ENCODE measurements at regions not wholly inside any gene's neighbourhood (a gene's known extent, or its start where the extent isn't known, plus 50 kb on each side); places are given as distances from the start of the nearest gene placed in this dataset.

DNA sequence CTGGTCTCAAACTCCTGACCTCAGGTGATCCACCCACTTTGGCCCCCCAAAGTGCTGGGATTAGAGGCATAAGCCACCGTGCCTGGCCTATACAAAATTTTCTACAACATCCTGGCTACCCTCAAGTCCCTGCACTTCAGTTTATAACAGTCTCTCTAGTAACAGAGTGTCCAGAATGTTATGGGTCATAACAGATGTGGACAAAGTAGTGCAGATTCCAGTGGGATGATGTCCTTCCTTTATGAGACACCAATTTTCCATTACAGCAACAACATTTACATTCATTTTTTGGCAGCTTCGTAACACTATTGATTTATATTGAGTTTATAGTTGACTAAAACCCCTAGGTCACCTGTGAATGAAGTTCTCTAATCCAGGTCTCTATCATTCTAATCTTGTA is 429.4 kb upstream of the PTBP2 start:
- Histone ChIP-seq H3K27me3 (ENCODE audit: control insufficient read depth in 4 of 4, insufficient read depth in 4 of 4, low read length in 3 of 4) (no peaks in the 10 kb centered on the region), H3K9me3 (ENCODE audit: control insufficient read depth in 4 of 4, low read length in 3 of 4) (no peaks in the 10 kb centered on the region), H3K9ac (ENCODE audit: low read depth in 1 of 2, low read length in 2 of 2) (no peak overlapping the region), H3K4me1 (ENCODE audit: control insufficient read depth in 4 of 4, insufficient read depth in 4 of 4, low read length in 3 of 4) (no peaks in the 10 kb centered on the region), H3K27ac (ENCODE audit: low read depth in 1 of 2, low read length in 2 of 2) (no peak overlapping the region), H3K36me3 (ENCODE audit: control insufficient read depth in 4 of 4, insufficient read depth in 3 of 4, low read depth in 1 of 4, low read length in 3 of 4) (no peaks in the 10 kb centered on the region), H3K4me3 (ENCODE audit: low read depth in 1 of 3, low read length in 3 of 3) (no peak overlapping the region)
- DNase-seq (ENCODE audit: low spot score): no peak
- TF ChIP-seq RXRA (IDR thresholded peaks at IDR 0.05) (no peak), TAF1 (conservative IDR thresholded peaks at IDR 0.05) (no peak), GABPA (IDR thresholded peaks at IDR 0.05 in 1 of 2, conservative IDR thresholded peaks at IDR 0.05 in 1 of 2) (no peak), FOXA1 (IDR thresholded peaks at IDR 0.05) (no peak)
- TF ChIP-seq, protein P1, sequence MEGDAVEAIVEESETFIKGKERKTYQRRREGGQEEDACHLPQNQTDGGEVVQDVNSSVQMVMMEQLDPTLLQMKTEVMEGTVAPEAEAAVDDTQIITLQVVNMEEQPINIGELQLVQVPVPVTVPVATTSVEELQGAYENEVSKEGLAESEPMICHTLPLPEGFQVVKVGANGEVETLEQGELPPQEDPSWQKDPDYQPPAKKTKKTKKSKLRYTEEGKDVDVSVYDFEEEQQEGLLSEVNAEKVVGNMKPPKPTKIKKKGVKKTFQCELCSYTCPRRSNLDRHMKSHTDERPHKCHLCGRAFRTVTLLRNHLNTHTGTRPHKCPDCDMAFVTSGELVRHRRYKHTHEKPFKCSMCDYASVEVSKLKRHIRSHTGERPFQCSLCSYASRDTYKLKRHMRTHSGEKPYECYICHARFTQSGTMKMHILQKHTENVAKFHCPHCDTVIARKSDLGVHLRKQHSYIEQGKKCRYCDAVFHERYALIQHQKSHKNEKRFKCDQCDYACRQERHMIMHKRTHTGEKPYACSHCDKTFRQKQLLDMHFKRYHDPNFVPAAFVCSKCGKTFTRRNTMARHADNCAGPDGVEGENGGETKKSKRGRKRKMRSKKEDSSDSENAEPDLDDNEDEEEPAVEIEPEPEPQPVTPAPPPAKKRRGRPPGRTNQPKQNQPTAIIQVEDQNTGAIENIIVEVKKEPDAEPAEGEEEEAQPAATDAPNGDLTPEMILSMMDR (IDR thresholded peaks at IDR 0.05; ENCODE audit: low read depth, low read length, missing input control): no peak
- 90% methylated on average over 2 of the region's 2 CpGs for WGBS

DNA sequence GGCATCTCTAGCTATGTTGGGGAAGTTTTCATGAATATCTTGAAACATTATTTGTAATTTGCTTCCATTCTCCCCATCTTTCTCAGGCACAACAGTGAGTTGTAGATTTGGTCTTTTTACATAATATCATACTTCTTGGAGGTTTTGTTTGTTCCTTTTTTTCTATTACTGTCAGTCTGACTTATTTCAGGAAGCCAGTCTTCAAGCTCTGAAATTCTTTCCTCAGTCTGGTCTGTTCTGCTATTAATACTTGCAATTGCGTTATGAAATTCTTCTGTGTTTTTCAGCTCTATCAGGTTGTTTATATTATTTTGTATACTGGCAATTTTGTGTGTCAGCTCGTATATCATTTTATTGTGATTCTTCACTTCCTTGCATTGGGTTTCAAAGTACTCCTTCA is 424.6 kb upstream of the PTBP2 start:
- H3K27ac ChIP-seq (ENCODE audit: low read depth in 1 of 2, low read length in 2 of 2): no peak overlapping the region
- H3K4me3 ChIP-seq (ENCODE audit: low read depth in 1 of 3, low read length in 3 of 3): no peak overlapping the region
- no peaks in the 10 kb centered on the region for H3K9me3 ChIP-seq (ENCODE audit: control insufficient read depth in 4 of 4, low read length in 3 of 4)
- no peaks in the 10 kb centered on the region for H3K4me1 ChIP-seq (ENCODE audit: control insufficient read depth in 4 of 4, insufficient read depth in 4 of 4, low read length in 3 of 4)
- H3K9ac ChIP-seq (ENCODE audit: low read depth in 1 of 2, low read length in 2 of 2): no peak overlapping the region
- WGBS: 83% methylated on average over 2 of the region's 2 CpGs
- no peak for DNase-seq (ENCODE audit: low spot score)
- no peaks in the 10 kb centered on the region for H3K27me3 ChIP-seq (ENCODE audit: control insufficient read depth in 4 of 4, insufficient read depth in 4 of 4, low read length in 3 of 4)
- TF ChIP-seq FOXA2 (IDR thresholded peaks at IDR 0.05): no peak
- no peak for TF ChIP-seq RXRA (IDR thresholded peaks at IDR 0.05)
- TF ChIP-seq RAD21 (IDR thresholded peaks at IDR 0.05): no peak
- TF ChIP-seq JUND (IDR thresholded peaks at IDR 0.05): no peak
- no peak for TF ChIP-seq GABPA (IDR thresholded peaks at IDR 0.05 in 1 of 2, conservative IDR thresholded peaks at IDR 0.05 in 1 of 2)
- TF ChIP-seq, protein P2, sequence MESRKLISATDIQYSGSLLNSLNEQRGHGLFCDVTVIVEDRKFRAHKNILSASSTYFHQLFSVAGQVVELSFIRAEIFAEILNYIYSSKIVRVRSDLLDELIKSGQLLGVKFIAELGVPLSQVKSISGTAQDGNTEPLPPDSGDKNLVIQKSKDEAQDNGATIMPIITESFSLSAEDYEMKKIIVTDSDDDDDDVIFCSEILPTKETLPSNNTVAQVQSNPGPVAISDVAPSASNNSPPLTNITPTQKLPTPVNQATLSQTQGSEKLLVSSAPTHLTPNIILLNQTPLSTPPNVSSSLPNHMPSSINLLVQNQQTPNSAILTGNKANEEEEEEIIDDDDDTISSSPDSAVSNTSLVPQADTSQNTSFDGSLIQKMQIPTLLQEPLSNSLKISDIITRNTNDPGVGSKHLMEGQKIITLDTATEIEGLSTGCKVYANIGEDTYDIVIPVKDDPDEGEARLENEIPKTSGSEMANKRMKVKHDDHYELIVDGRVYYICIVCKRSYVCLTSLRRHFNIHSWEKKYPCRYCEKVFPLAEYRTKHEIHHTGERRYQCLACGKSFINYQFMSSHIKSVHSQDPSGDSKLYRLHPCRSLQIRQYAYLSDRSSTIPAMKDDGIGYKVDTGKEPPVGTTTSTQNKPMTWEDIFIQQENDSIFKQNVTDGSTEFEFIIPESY (IDR thresholded peaks at IDR 0.05): no peak
- TF ChIP-seq, protein P3, sequence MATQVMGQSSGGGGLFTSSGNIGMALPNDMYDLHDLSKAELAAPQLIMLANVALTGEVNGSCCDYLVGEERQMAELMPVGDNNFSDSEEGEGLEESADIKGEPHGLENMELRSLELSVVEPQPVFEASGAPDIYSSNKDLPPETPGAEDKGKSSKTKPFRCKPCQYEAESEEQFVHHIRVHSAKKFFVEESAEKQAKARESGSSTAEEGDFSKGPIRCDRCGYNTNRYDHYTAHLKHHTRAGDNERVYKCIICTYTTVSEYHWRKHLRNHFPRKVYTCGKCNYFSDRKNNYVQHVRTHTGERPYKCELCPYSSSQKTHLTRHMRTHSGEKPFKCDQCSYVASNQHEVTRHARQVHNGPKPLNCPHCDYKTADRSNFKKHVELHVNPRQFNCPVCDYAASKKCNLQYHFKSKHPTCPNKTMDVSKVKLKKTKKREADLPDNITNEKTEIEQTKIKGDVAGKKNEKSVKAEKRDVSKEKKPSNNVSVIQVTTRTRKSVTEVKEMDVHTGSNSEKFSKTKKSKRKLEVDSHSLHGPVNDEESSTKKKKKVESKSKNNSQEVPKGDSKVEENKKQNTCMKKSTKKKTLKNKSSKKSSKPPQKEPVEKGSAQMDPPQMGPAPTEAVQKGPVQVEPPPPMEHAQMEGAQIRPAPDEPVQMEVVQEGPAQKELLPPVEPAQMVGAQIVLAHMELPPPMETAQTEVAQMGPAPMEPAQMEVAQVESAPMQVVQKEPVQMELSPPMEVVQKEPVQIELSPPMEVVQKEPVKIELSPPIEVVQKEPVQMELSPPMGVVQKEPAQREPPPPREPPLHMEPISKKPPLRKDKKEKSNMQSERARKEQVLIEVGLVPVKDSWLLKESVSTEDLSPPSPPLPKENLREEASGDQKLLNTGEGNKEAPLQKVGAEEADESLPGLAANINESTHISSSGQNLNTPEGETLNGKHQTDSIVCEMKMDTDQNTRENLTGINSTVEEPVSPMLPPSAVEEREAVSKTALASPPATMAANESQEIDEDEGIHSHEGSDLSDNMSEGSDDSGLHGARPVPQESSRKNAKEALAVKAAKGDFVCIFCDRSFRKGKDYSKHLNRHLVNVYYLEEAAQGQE (IDR thresholded peaks at IDR 0.05): no peak
- TF ChIP-seq NR2F2 (IDR thresholded peaks at IDR 0.05): no peak
- TF ChIP-seq, protein P1 (IDR thresholded peaks at IDR 0.05; ENCODE audit: low read depth, low read length, missing input control): no peak
- no peak for TF ChIP-seq FOXA1 (IDR thresholded peaks at IDR 0.05)
- TF ChIP-seq YY1 (IDR thresholded peaks at IDR 0.05): no peak
- TF ChIP-seq EGR1 (IDR thresholded peaks at IDR 0.05; ENCODE audit: low read depth in 2 of 2): no peak
- TF ChIP-seq SP1 (IDR thresholded peaks at IDR 0.05): no peak
- TF ChIP-seq, protein P4, sequence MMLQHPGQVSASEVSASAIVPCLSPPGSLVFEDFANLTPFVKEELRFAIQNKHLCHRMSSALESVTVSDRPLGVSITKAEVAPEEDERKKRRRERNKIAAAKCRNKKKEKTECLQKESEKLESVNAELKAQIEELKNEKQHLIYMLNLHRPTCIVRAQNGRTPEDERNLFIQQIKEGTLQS (IDR thresholded peaks at IDR 0.05): no peak
- no peaks in the 10 kb centered on the region for H3K36me3 ChIP-seq (ENCODE audit: control insufficient read depth in 4 of 4, insufficient read depth in 3 of 4, low read depth in 1 of 4, low read length in 3 of 4)

Measured in liver (tissue), 8 donors.